Suprapubic skin (tissue), 4 donors: ENCODE measurements at regions not wholly inside any gene's neighbourhood (a gene's known extent, or its start where the extent isn't known, plus 50 kb on each side); places are given as distances from the start of the nearest gene placed in this dataset.

Source experiments
- DNase-seq, 2 donors: peaks; one replicate each; pipeline ENCODE4 v3.0.0-alpha.2; 2019; ENCODE audit warnings: low spot score in 2 of 2
- H3K27ac ChIP-seq: fragments of 200-600 bp; sonication (generic); one replicate; pipeline ENCODE4 v1.5.1; 2019
- H3K27me3 ChIP-seq: fragments of 200-600 bp; sonication (generic); one replicate; pipeline ENCODE4 v1.5.1; 2019
- H3K36me3 ChIP-seq: fragments of 200-600 bp; sonication (generic); one replicate; pipeline ENCODE4 v1.5.1; 2019
- H3K4me1 ChIP-seq: fragments of 200-600 bp; sonication (generic); one replicate; pipeline ENCODE4 v1.5.1; 2019
- H3K4me3 ChIP-seq: fragments of 200-600 bp; sonication (generic); one replicate; pipeline ENCODE4 v1.5.1; 2019; ENCODE audit warnings: mild to moderate bottlenecking
- H3K9me3 ChIP-seq: fragments of 200-600 bp; sonication (generic); one replicate; pipeline ENCODE4 v1.5.1; 2019
- EP300 ChIP-seq: sonication (generic); formaldehyde crosslinking; IDR thresholded peaks from one replicate; pipeline ENCODE4 v1.6.1; 2017; ENCODE audit warnings: antibody characterized with exemption
- POLR2A ChIP-seq, 2 donors: fragments of 450-650 bp; IDR thresholded peaks; one replicate each; pipeline ENCODE4 v1.6.1; 2017; ENCODE audit warnings: antibody characterized with exemption in 2 of 2, mild to moderate bottlenecking in 2 of 2, moderate library complexity in 2 of 2
- POLR2AphosphoS5 ChIP-seq, 3 donors: sonication (generic); formaldehyde crosslinking; IDR thresholded peaks; one replicate each; pipeline ENCODE4 v1.6.1; 2017; ENCODE audit warnings: antibody characterized with exemption in 3 of 3
- WGBS: methylation state at CpG from one replicate; pipeline ENCODE4 v1.1.5; 2018; 5-methylcytosine and 5-hydroxymethylcytosine counted together
- TF ChIP-seq, protein P1 (sequence below), 2 donors: fragments of 200-600 bp in 1 of 2; fragments of 450-650 bp in 1 of 2; sonication (generic) in 1 of 2; IDR thresholded peaks; one replicate each; pipeline ENCODE4 v1.5.1; 2016 to 2019; ENCODE audit warnings: antibody characterized with exemption in 2 of 2, mild to moderate bottlenecking in 1 of 2, moderate library complexity in 1 of 2

DNA sequence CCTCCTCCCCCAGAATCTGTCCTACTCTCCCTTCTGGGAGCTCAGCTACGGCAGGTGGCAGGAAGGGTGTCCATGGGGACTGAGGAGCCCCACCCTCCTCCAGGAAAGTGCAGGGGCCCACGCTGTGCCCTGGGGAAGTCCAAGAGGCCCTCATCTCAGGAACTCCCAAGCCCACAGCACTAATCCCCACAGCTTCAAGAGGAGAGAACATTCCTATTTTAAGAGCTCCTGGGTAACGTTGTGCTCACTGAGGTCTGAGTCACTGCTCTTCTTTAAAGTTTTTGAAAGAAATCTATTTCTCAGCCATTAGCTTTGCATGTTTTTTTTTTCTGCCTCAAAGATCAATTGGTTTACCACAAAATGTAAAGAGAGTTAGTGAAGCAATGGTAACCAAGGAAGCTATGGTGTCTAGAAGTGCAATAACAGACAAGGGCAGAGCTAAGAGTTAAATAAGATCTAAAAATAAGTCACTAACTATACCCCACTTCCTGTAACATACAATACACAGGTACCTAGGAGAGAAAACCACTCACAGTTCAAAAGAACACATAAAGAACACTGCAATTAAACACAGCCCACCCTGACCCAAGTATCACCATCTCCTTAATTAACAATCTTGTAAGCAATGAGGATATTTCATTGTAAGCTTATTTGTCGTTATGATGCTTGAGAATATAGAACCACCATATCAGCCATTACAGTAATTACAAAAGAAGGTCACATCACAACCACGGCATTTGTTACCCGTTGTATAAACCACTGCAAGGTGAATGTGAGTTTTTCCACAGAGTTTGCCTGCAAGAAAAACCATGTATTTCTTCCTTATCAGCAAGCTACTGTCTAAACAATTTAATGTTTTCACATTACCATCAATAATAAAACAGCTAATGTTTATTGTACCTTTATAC is 382.3 kb upstream of the SLC30A5 start:
- H3K27me3 ChIP-seq = no peaks in the 10 kb centered on the region
- no peaks in the 10 kb centered on the region for H3K4me1 ChIP-seq
- H3K27ac ChIP-seq = no peak overlapping the region
- WGBS = 87% methylated on average over 6 of the region's 6 CpGs
- no peak for DNase-seq
- H3K4me3 ChIP-seq = no peak overlapping the region
- H3K9me3 ChIP-seq = no peaks in the 10 kb centered on the region
- TF ChIP-seq EP300 (no peak), POLR2A (IDR thresholded peaks at IDR 0.05) (no peak), POLR2AphosphoS5 (IDR thresholded peaks at IDR 0.05) (no peak)
- TF ChIP-seq, protein P1, sequence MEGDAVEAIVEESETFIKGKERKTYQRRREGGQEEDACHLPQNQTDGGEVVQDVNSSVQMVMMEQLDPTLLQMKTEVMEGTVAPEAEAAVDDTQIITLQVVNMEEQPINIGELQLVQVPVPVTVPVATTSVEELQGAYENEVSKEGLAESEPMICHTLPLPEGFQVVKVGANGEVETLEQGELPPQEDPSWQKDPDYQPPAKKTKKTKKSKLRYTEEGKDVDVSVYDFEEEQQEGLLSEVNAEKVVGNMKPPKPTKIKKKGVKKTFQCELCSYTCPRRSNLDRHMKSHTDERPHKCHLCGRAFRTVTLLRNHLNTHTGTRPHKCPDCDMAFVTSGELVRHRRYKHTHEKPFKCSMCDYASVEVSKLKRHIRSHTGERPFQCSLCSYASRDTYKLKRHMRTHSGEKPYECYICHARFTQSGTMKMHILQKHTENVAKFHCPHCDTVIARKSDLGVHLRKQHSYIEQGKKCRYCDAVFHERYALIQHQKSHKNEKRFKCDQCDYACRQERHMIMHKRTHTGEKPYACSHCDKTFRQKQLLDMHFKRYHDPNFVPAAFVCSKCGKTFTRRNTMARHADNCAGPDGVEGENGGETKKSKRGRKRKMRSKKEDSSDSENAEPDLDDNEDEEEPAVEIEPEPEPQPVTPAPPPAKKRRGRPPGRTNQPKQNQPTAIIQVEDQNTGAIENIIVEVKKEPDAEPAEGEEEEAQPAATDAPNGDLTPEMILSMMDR (IDR thresholded peaks at IDR 0.05) = no peak
- no peaks in the 10 kb centered on the region for H3K36me3 ChIP-seq

DNA sequence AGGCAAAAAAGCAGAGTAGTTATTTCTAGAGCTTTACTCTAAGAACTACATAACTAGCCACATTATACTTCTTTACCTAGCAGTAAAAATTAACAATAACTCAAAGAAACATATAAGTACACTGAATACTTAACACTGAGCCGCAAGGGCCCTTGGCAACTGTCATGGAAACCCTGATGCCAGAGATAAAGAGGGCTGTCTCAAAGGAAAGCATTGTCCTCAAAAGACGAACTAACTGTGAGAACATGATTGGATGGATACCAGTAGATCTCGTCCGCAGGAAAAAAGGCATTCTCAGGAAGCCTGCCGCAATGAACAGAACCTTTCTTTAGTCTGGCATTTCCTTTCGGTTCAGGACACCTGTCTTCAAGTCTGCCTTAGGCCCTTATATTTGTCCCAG is 379.0 kb upstream of the SLC30A5 start:
- H3K27ac ChIP-seq = no peak overlapping the region
- no peaks in the 10 kb centered on the region for H3K36me3 ChIP-seq
- no peaks in the 10 kb centered on the region for H3K4me1 ChIP-seq
- no peaks in the 10 kb centered on the region for H3K27me3 ChIP-seq
- no peak for DNase-seq
- no peak for TF ChIP-seq POLR2AphosphoS5 (IDR thresholded peaks at IDR 0.05)
- no peak for TF ChIP-seq EP300
- TF ChIP-seq, protein P1 (IDR thresholded peaks at IDR 0.05) = no peak
- no peak for TF ChIP-seq POLR2A (IDR thresholded peaks at IDR 0.05)
- no peak overlapping the region for H3K4me3 ChIP-seq
- no peaks in the 10 kb centered on the region for H3K9me3 ChIP-seq
- WGBS = 86% methylated on average over 6 of the region's 6 CpGs

DNA sequence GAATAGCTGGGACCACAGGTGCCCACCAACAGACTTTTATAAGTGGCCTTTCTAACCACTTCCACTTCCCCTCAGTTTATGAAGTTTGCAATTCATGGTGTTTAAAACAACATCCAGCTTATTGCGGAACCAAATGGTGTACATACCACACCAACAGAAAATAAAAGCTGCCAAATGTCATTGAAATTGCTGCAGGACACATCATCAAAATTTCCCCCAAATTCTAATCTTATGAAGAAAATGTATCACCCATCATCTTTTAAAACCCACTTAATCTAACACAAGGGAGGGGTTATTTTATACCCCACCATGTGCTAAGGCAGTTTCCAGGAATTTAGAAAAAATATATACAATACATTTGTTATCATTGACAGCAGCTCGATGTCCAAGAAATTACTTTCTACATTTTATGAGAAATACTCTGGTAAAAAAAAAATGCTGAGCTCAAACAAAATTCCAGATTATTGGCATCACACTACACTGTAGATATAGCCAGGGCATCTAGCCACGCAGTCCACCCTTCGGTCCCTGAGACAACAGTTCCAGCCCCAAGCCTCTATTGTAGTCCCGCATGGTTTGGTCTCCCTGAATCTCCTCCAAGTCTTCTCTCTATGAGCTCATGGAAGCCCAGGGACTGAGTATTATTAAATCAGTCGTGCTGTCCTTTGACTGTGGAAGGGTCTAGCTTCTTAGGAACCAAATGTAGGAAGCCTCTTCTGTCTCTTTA is 372.8 kb upstream of the SLC30A5 start:
- 66% methylated on average over 6 of the region's 6 CpGs for WGBS
- TF ChIP-seq, protein P1 (IDR thresholded peaks at IDR 0.05) = no peak
- no peak for TF ChIP-seq POLR2AphosphoS5 (IDR thresholded peaks at IDR 0.05)
- no peak for TF ChIP-seq POLR2A (IDR thresholded peaks at IDR 0.05)

DNA sequence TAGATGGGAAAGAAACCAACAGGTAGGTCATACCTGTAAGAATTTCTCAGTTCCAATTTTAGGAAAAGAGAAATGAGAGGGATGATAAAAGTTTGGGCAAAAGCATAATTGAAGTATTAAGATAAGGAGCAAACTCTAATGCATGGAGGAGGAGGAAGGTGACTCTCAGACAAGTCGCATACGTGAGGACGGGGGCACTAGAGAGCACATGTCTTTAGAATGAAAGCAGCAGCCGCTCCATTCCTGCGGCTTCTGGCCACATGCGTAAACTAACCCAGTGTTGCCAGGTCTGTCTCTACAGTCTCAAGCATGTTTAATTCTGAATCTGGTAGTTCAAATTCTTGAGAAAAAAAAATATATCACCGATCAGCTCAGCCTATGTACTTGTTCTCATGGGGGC is 371.5 kb upstream of the SLC30A5 start:
- Histone ChIP-seq H3K36me3 (no peaks in the 10 kb centered on the region), H3K27ac (no peak overlapping the region), H3K27me3 (no peaks in the 10 kb centered on the region), H3K4me1 (no peaks in the 10 kb centered on the region), H3K4me3 (no peak overlapping the region), H3K9me3 (no peaks in the 10 kb centered on the region)
- no peak for TF ChIP-seq POLR2AphosphoS5 (IDR thresholded peaks at IDR 0.05)
- no peak for TF ChIP-seq EP300
- WGBS = 94% methylated on average over 7 of the region's 7 CpGs
- no peak for DNase-seq

More for the DNA sequence above, 372.8 kb upstream of the SLC30A5 start:
- no peaks in the 10 kb centered on the region for H3K36me3 ChIP-seq
- H3K4me1 ChIP-seq = no peaks in the 10 kb centered on the region
- no peak overlapping the region for H3K4me3 ChIP-seq
- no peak for DNase-seq
- no peak overlapping the region for H3K27ac ChIP-seq
- no peaks in the 10 kb centered on the region for H3K27me3 ChIP-seq
- no peaks in the 10 kb centered on the region for H3K9me3 ChIP-seq

DNA sequence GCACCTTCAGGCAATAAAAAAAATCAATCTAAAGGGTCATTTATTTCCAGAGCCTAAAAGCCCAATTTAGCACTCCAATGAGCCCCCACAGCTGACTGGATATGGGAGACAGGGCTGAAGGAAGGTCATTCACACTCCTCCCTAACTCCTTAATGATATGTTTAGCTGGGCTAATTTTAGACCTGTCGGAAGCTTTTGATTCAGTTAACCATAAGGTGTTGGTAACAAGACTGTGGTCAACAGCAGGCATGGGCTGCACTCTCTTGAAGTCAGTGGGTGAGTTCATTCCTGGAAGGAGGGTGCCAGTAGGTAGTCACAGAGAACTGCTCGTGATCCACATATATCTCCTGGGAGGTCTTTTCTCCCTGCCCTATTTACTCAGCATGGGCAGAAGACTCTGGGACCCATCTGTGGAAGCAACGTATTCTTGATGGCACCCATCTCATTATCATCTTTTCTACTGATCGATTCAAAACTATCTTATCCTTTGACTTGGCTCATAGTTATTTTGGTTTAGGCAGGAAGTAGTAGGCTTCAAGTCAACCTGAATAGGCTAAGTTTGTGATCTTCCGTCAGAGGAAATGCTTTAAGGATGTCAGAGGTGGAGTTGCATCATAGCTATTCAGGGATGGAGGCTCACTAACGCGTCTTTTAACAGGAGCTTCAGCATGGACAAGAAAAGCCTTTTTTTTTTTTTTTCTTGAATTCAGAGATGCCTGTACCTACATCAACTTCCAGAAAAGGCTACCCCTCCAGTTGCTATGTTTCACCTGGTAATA is 367.7 kb upstream of the SLC30A5 start:
- no peak overlapping the region for H3K27ac ChIP-seq
- H3K4me3 ChIP-seq = no peak overlapping the region
- 93% methylated on average over 7 of the region's 7 CpGs for WGBS
- H3K27me3 ChIP-seq = no peaks in the 10 kb centered on the region
- no peaks in the 10 kb centered on the region for H3K9me3 ChIP-seq
- peaks cover 13% of the 10 kb centered on the region for H3K4me1 ChIP-seq
- no peaks in the 10 kb centered on the region for H3K36me3 ChIP-seq
- TF ChIP-seq EP300 (no peak), POLR2A (IDR thresholded peaks at IDR 0.05) (no peak), POLR2AphosphoS5 (IDR thresholded peaks at IDR 0.05) (no peak)
- TF ChIP-seq, protein P1 (IDR thresholded peaks at IDR 0.05) = no peak
- DNase-seq = no peak
